Urinary bladder (tissue), 3 donors: ENCODE measurements at regions not wholly inside any gene's neighbourhood (a gene's known extent, or its start where the extent isn't known, plus 50 kb on each side); places are given as distances from the start of the nearest gene placed in this dataset.

Experiments used
- DNase-seq: peaks from one replicate; pipeline ENCODE4 v3.0.0-alpha.2; 2015; ENCODE audit errors: extremely low spot score
- H3K27ac ChIP-seq: one replicate; pipeline ENCODE4 v1.5.1; 2013; ENCODE audit warnings: low read depth, mild to moderate bottlenecking, moderate library complexity
- H3K36me3 ChIP-seq: one replicate; pipeline ENCODE4 v1.6.1; 2013; ENCODE audit warnings: mild to moderate bottlenecking, moderate library complexity; ENCODE audit not compliant: insufficient read depth
- H3K4me1 ChIP-seq: one replicate; pipeline ENCODE4 v1.6.1; 2013; ENCODE audit warnings: mild to moderate bottlenecking, moderate library complexity; ENCODE audit not compliant: insufficient read depth
- H3K4me3 ChIP-seq: one replicate; pipeline ENCODE4 v1.5.1; 2013; ENCODE audit warnings: low read depth, low read length
- WGBS: extraction: QIAGEN DNeasy Blood & Tissue Kit; methylation state at CpG from one replicate; pipeline ENCODE4 v1.1.7; 2013; 5-methylcytosine and 5-hydroxymethylcytosine counted together
- donor health status: healthy with polysubstance abuse.
- donor health status: healthy.

- Histone ChIP-seq H3K4me3 (no peak overlapping the region), H3K4me1 (no peaks in the 10 kb centered on the region), H3K27ac (no peak overlapping the region), H3K36me3 (no peaks in the 10 kb centered on the region)
- DNase-seq: no peak
- WGBS: 93% methylated on average over 4 of the region's 4 CpGs
These were observed 105.2 kb upstream of the TMCC3 start for GRCh38 chr12:94755598-94755997.

DNA sequence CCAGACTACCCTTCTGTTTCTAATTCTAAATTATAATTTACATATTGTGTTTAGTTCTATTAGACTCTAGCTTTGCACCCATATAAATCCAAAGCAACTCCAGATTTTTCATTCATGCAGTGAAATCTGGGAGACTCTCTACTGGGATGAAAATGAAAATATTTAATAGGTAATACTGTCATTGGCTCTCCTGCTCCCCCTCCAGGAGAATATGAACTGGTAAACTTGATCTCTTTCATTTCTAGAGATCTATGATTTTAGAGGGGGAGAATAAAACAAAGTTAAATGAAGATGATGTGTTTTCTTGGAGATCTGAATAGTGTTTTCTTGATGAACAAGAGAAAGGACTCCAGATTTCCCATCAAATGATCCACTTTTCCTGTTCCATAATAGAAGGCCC is 104.3 kb upstream of the TMCC3 start:
- no peak overlapping the region for H3K4me3 ChIP-seq
- no peaks in the 10 kb centered on the region for H3K4me1 ChIP-seq
- no peak for DNase-seq
- H3K27ac ChIP-seq: no peak overlapping the region
- no peaks in the 10 kb centered on the region for H3K36me3 ChIP-seq

GRCh38 chr12:94753036-94753679 is 102.8 kb upstream of the TMCC3 start:
- Histone ChIP-seq H3K36me3 (no peaks in the 10 kb centered on the region), H3K4me1 (no peaks in the 10 kb centered on the region), H3K27ac (no peak overlapping the region), H3K4me3 (no peak overlapping the region)
- no peak for DNase-seq
- 78% methylated on average over 7 of the region's 7 CpGs for WGBS

GRCh38 chr12:94750864-94751263 is 100.5 kb upstream of the TMCC3 start:
- Histone ChIP-seq H3K27ac (no peak overlapping the region), H3K36me3 (no peaks in the 10 kb centered on the region), H3K4me1 (no peaks in the 10 kb centered on the region), H3K4me3 (no peak overlapping the region)
- no peak for DNase-seq
- WGBS: 66% methylated on average over 6 of the region's 6 CpGs

- H3K27ac ChIP-seq: no peak overlapping the region
- no peak for DNase-seq
- no peak overlapping the region for H3K4me3 ChIP-seq
- no peaks in the 10 kb centered on the region for H3K36me3 ChIP-seq
- H3K4me1 ChIP-seq: no peaks in the 10 kb centered on the region
- 94% methylated on average over 6 of the region's 6 CpGs for WGBS
These were observed 99.5 kb upstream of the TMCC3 start for GRCh38 chr12:94749890-94750289.

GRCh38 chr12:94749455-94749854 is 99.1 kb upstream of the TMCC3 start:
- Histone ChIP-seq H3K4me3 (no peak overlapping the region), H3K4me1 (no peaks in the 10 kb centered on the region), H3K27ac (no peak overlapping the region), H3K36me3 (no peaks in the 10 kb centered on the region)
- 93% methylated on average over 7 of the region's 7 CpGs for WGBS
- DNase-seq: no peak

GRCh38 chr12:94748726-94749421 is 98.5 kb upstream of the TMCC3 start:
- H3K4me1 ChIP-seq: no peaks in the 10 kb centered on the region
- WGBS: 80% methylated on average over 10 of the region's 10 CpGs
- no peak overlapping the region for H3K4me3 ChIP-seq
- no peak overlapping the region for H3K27ac ChIP-seq
- no peak for DNase-seq
- H3K36me3 ChIP-seq: no peaks in the 10 kb centered on the region

DNA sequence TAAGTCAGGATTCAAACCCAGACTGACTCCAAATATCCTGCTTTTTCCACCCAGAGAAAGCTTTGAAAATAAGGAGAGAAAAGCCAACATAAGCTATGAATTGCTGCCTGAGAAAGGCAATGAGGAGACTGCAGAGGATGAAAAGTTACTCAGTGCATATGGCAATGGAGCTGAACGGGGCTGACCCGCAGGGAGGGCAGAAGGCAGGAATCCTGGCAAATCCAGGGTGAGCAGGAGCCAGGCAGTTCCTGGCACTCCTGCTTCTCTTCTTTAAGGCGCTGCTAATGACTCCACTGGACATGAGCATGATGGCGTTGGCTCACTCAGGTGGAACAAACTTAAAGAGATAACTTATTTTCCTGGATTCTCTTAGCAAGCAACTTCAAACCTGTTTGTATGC is 95.2 kb upstream of the TMCC3 start:
- WGBS: 76% methylated on average over 4 of the region's 4 CpGs
- Histone ChIP-seq H3K36me3 (no peaks in the 10 kb centered on the region), H3K4me1 (no peaks in the 10 kb centered on the region), H3K27ac (no peak overlapping the region), H3K4me3 (no peak overlapping the region)
- DNase-seq: no peak

DNA sequence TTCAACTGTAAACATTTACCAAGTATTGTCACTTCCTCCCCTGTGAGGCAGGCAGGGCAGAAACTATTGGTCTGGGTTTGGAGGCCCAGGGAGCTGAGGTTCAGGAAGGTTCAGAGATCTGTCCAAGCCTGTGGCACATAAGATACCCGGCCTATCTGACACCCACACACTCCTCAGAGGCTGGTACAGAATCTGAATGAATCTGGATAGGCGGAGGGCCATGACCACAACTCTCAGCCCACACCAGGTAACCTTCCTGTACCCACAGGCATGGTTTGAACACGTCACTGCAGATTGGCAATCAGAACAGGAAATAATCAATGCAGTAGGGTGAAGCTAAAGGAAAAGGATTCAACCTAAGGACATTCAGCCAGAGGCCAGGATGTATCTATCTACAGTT is 92.8 kb upstream of the TMCC3 start:
- 79% methylated on average over 3 of the region's 3 CpGs for WGBS
- Histone ChIP-seq H3K4me3 (no peak overlapping the region), H3K27ac (no peak overlapping the region), H3K4me1 (no peaks in the 10 kb centered on the region), H3K36me3 (no peaks in the 10 kb centered on the region)
- no peak for DNase-seq

DNA sequence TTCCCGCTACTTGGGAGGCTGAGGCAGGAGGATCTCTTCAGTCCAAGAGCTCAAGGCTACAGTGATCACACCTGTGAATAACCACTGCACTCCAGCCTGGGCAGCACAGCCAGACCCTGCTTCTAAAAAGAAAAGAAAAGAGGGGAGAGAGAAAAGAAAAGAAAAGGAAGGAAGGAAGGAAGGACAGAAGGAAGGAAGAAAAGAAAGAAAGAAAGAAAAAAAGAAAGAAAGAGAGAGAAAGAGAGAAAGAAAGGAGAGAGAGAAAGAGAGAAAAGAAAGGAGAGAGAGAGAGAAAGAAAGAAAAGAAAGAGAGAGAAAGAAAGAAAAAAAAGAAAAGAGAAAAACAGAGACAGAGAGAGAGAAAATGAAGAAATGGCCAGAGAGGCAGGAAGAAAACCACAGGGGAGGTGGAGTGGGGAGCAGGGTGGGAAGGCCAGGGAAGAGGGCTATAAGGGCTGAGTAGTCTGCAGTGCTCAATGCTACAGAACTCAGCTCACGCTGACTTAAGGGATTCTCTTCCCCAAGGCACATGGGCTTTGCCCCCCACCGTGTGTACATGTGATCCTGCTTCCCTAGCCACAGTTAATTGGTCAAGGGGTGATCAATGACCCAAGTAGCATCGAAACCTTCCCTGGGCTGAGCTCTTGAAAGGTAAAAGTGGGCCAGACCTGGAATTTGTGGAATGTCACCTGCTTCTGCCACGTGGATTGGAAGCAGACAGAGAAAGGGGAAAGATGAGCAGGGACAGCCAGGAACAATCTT is 90.4 kb upstream of the TMCC3 start:
- no peak overlapping the region for H3K4me3 ChIP-seq
- WGBS: 72% methylated on average over 5 of the region's 5 CpGs
- H3K36me3 ChIP-seq: no peaks in the 10 kb centered on the region
- no peak overlapping the region for H3K27ac ChIP-seq
- H3K4me1 ChIP-seq: no peaks in the 10 kb centered on the region
- no peak for DNase-seq

GRCh38 chr12:94736820-94737219 is 86.5 kb upstream of the TMCC3 start:
- DNase-seq: no peak
- Histone ChIP-seq H3K4me3 (no peak overlapping the region), H3K36me3 (no peaks in the 10 kb centered on the region), H3K4me1 (peaks cover 2% of the 10 kb centered on the region), H3K27ac (no peak overlapping the region)
- WGBS: 96% methylated on average over 5 of the region's 5 CpGs

DNA sequence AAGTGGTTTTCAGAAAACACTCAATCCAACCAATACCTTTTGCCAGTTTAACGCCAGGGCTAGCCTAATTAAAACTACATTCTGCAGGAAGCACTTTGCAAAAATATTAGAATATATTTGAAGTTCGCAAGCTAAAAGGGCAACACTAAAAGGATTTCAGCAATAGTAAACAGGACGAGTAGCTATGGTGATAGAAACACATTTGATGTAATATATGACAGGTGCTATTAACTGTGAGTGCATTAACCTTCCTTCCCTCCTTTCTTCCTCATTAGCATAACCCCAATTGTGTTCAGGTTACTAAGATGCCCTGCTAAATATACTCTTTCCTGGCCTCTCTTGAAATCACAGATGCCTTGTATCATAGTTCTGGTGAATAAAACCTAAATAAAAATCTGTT is 85.6 kb upstream of the TMCC3 start:
- Histone ChIP-seq H3K27ac (no peak overlapping the region), H3K4me3 (no peak overlapping the region), H3K36me3 (no peaks in the 10 kb centered on the region), H3K4me1 (peaks cover 2% of the 10 kb centered on the region)
- no peak for DNase-seq
- WGBS: 90% methylated on average over 3 of the region's 3 CpGs

DNA sequence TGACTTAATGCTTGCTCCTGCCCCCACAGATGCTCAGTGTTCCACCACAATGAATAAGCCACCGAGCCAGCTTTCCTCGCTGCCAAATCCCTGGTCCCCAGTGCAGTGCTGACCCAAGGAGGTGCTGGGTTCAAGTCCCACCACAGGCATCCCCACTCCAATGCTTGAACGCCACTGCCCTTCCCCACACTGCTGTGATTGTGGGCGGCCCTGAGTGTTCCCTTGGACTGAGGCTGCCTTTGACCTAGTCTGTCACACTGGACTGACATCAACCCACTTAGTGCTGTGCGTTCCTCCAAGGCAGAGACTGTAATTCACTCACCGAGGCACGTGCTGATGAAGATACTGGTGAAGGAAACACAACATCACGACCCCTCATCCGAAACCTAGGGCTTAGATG is 83.4 kb upstream of the TMCC3 start:
- WGBS: 95% methylated on average over 9 of the region's 9 CpGs
- Histone ChIP-seq H3K36me3 (no peaks in the 10 kb centered on the region), H3K4me3 (no peak overlapping the region), H3K27ac (no peak overlapping the region), H3K4me1 (peaks cover 2% of the 10 kb centered on the region)
- DNase-seq: no peak

DNA sequence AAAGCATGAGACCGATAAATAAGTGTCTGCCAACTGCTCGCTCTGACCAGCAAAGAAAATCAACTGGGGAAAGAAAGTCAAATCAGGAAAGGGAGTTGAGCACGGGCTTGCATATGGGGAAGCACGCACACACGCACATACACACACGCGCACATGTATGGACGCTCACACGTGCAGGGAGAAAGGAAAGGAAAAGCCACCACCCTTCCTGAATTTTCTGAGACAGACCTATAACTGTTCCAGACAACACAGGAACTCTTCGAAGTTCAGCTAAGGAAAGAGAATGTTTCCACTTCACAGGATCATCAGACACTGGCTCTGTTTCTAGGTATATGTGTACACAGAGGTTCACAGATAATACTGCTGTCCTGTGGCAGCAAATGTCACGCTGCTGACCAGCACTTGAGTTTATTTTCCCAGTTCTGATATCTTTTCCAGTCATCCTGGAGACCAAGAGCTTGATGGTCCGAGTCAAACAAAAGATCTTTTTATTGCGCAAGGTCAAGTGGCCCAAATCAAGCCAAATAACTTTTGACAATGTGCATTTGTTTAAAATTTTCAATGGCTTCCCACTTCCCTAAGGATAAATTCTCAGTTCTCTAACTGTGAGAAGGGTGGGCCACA is 82.1 kb upstream of the TMCC3 start:
- no peak for DNase-seq
- Histone ChIP-seq H3K4me3 (no peak overlapping the region), H3K27ac (no peak overlapping the region), H3K36me3 (no peaks in the 10 kb centered on the region), H3K4me1 (peaks cover 2% of the 10 kb centered on the region)
- 53% methylated on average over 13 of the region's 13 CpGs for WGBS
